Gastroesophageal sphincter (tissue), 4 donors: ENCODE measurements at regions not wholly inside any gene's neighbourhood (a gene's known extent, or its start where the extent isn't known, plus 50 kb on each side); places are given as distances from the start of the nearest gene placed in this dataset.

ENCODE experiments used
- ATAC-seq: fragments of 150-250 bp; one replicate; pipeline ENCODE4 v1.9.1; 2016; ENCODE audit warnings: mild to moderate bottlenecking, moderate library complexity
- H3K27ac ChIP-seq, 4 donors: fragments of 200-600 bp; sonication (generic) in 3 of 4; 1 replicate in 3 of 4; 2 replicates in 1 of 4; pipeline ENCODE4 v1.5.1; 2016 to 2019
- H3K27me3 ChIP-seq: fragments of 200-600 bp; sonication (generic); one replicate; pipeline ENCODE4 v1.5.1; 2019
- H3K36me3 ChIP-seq, 2 donors: fragments of 200-600 bp; sonication (generic); one replicate each; pipeline ENCODE4 v1.5.1; 2019; ENCODE audit warnings: control low read depth in 1 of 2
- H3K4me1 ChIP-seq, 3 donors: fragments of 200-600 bp; sonication (generic); 1 replicate in 2 of 3; 2 replicates in 1 of 3; pipeline ENCODE4 v1.5.1; 2016 to 2019; ENCODE audit warnings: control low read depth in 2 of 3
- H3K4me3 ChIP-seq, 2 donors: fragments of 200-600 bp; sonication (generic); one replicate each; pipeline ENCODE4 v1.5.1; 2019; ENCODE audit warnings: mild to moderate bottlenecking in 1 of 2, moderate library complexity in 1 of 2
- H3K9me3 ChIP-seq, 3 donors: fragments of 200-600 bp; sonication (generic); one replicate each; pipeline ENCODE4 v1.5.1; 2017 to 2019; ENCODE audit warnings: control low read depth in 2 of 3
- EP300 ChIP-seq: sonication (generic); formaldehyde crosslinking; IDR thresholded peaks from one replicate; pipeline ENCODE4 v1.6.1; 2017; ENCODE audit warnings: antibody characterized with exemption, mild to moderate bottlenecking
- POLR2A ChIP-seq, 2 donors: fragments of 450-650 bp; IDR thresholded peaks; one replicate each; pipeline ENCODE4 v1.6.1; 2017; ENCODE audit warnings: antibody characterized with exemption in 2 of 2, mild to moderate bottlenecking in 2 of 2, moderate library complexity in 1 of 2
- POLR2AphosphoS5 ChIP-seq: sonication (generic); formaldehyde crosslinking; IDR thresholded peaks from one replicate; pipeline ENCODE4 v1.6.1; 2017; ENCODE audit warnings: antibody characterized with exemption
- WGBS, 2 donors: methylation state at CpG; one replicate each; pipeline ENCODE4 v1.1.5; 2018; ENCODE audit warnings: low coverage in 1 of 2; 5-methylcytosine and 5-hydroxymethylcytosine counted together
- TF ChIP-seq, protein P1 (sequence below), 4 experiments: fragments of 200-600 bp in 2 of 4; fragments of 450-650 bp in 2 of 4; sonication (generic) in 1 of 4; IDR thresholded peaks; one replicate each; pipeline ENCODE4 v1.5.1; 2017 to 2019; ENCODE audit warnings: antibody characterized with exemption in 4 of 4, mild to moderate bottlenecking in 2 of 4, moderate library complexity in 2 of 4

DNA sequence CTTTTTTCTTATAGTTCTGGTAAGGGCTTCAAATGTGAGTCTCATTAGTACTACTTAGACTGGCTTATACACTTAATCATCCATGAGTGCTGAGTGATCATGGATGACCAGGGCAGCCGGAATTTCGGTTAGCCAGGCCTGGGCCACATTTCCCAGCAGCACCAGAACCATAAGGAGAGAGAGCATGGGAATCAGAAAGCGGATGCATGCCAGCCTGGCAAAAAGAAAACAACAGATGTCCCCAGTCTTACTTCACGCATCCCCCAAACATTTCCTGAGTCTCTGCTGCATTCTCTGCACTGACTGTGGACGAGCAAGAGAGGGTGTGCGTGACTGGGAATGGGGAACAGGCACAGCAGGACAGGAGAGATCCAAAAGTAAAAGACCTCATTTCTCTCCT, 371.1 kb upstream of the ZNF608 start:
- Histone ChIP-seq H3K36me3 (no peaks in the 10 kb centered on the region), H3K9me3 (no peaks in the 10 kb centered on the region), H3K4me1 (no peaks in the 10 kb centered on the region), H3K27ac (no peak overlapping the region), H3K27me3 (no peaks in the 10 kb centered on the region), H3K4me3 (no peak overlapping the region)
- WGBS, 2 donors, result 70 to 100% methylated on average over 4 to 6 of the region's 6 CpGs
- TF ChIP-seq, protein P1, sequence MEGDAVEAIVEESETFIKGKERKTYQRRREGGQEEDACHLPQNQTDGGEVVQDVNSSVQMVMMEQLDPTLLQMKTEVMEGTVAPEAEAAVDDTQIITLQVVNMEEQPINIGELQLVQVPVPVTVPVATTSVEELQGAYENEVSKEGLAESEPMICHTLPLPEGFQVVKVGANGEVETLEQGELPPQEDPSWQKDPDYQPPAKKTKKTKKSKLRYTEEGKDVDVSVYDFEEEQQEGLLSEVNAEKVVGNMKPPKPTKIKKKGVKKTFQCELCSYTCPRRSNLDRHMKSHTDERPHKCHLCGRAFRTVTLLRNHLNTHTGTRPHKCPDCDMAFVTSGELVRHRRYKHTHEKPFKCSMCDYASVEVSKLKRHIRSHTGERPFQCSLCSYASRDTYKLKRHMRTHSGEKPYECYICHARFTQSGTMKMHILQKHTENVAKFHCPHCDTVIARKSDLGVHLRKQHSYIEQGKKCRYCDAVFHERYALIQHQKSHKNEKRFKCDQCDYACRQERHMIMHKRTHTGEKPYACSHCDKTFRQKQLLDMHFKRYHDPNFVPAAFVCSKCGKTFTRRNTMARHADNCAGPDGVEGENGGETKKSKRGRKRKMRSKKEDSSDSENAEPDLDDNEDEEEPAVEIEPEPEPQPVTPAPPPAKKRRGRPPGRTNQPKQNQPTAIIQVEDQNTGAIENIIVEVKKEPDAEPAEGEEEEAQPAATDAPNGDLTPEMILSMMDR (IDR thresholded peaks at IDR 0.05), result no peak
- no peak for TF ChIP-seq EP300
- TF ChIP-seq POLR2AphosphoS5, result no peak
- TF ChIP-seq POLR2A (IDR thresholded peaks at IDR 0.05), result no peak
- ATAC-seq, result no peak

- TF ChIP-seq, protein P1 (IDR thresholded peaks at IDR 0.05), result no peak
- TF ChIP-seq POLR2AphosphoS5, result no peak
- 69 to 81% methylated on average over 5 to 6 of the region's 6 CpGs for WGBS, 2 donors
- no peaks in the 10 kb centered on the region for H3K4me1 ChIP-seq
- H3K27me3 ChIP-seq, result no peaks in the 10 kb centered on the region
- ATAC-seq, result no peak
- H3K9me3 ChIP-seq, result no peaks in the 10 kb centered on the region
- H3K4me3 ChIP-seq, result no peak overlapping the region
- H3K36me3 ChIP-seq, result no peaks in the 10 kb centered on the region
- no peak overlapping the region for H3K27ac ChIP-seq
Observed at GRCh38 chr5:125120012-125120411, 373.6 kb upstream of the ZNF608 start.

- no peak overlapping the region for H3K27ac ChIP-seq
- 56 to 71% methylated on average over 6 of the region's 6 CpGs for WGBS, 2 donors
- no peaks in the 10 kb centered on the region for H3K4me1 ChIP-seq
- no peak for ATAC-seq
- no peaks in the 10 kb centered on the region for H3K36me3 ChIP-seq
- H3K9me3 ChIP-seq, result no peaks in the 10 kb centered on the region
- no peak overlapping the region for H3K4me3 ChIP-seq
- no peaks in the 10 kb centered on the region for H3K27me3 ChIP-seq
- TF ChIP-seq, protein P1 (IDR thresholded peaks at IDR 0.05), result no peak
- TF ChIP-seq EP300, result no peak
- TF ChIP-seq POLR2AphosphoS5, result no peak
- no peak for TF ChIP-seq POLR2A (IDR thresholded peaks at IDR 0.05)
Observed at GRCh38 chr5:125125031-125125823, 378.8 kb upstream of the ZNF608 start.

DNA sequence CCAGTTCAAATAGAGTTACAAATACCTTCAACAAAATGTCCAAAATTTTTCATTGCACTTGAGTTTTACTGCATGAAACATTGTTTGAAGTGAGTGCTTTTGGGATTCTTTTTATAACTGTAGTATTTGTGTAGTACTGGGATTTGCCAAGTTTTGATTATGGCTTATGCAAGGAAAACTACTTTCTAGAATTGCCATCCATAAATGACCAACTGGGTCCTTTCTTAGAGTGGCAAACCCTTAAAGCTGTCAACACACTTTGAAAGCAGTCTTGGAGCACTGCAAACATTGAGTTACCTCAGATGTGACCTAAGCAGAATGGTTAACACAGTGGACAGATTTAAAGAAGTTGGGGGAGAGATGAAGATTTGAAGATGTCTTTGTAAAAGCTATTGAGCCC, 379.6 kb upstream of the ZNF608 start:
- no peaks in the 10 kb centered on the region for H3K9me3 ChIP-seq
- no peak overlapping the region for H3K27ac ChIP-seq
- no peak for TF ChIP-seq EP300
- no peak for TF ChIP-seq POLR2A (IDR thresholded peaks at IDR 0.05)
- TF ChIP-seq, protein P1 (IDR thresholded peaks at IDR 0.05), result no peak
- no peak for TF ChIP-seq POLR2AphosphoS5
- no peak overlapping the region for H3K4me3 ChIP-seq
- no peak for ATAC-seq
- no peaks in the 10 kb centered on the region for H3K36me3 ChIP-seq
- no peaks in the 10 kb centered on the region for H3K27me3 ChIP-seq
- no peaks in the 10 kb centered on the region for H3K4me1 ChIP-seq

DNA sequence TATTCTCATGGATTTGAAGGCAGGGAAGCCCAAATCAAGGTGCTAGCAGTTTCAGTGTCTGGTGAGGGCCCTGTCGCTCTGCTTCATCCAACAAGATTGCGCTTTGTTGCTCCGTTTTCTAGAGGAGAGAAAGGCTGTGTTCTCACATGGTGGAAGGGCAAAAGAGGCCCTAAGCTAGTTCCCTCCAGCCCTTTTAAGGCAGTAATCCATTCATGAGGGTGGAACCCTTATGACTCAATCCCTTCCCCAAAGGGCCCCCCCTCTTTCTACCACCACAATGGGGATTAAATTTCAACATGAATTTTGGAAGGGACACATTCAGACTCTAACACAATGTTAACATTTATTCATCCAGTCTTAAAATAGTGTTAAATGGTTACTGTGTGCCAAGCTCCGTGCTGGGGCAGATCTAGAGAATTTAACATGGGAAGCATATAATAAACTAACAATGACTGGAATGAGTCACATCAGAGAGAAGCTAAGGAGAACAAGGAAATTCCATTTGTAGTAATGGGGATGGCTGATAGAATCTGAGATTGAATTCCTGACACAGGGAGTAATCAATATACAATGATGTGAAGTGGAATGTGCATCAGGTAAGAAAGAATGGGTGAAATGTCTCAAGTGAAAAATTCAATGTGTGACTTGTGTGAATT, 382.8 kb upstream of the ZNF608 start:
- Histone ChIP-seq H3K9me3 (no peaks in the 10 kb centered on the region), H3K4me3 (no peak overlapping the region), H3K4me1 (no peaks in the 10 kb centered on the region), H3K27ac (no peak overlapping the region), H3K36me3 (no peaks in the 10 kb centered on the region), H3K27me3 (no peaks in the 10 kb centered on the region)
- no peak for ATAC-seq
- no peak for TF ChIP-seq POLR2A (IDR thresholded peaks at IDR 0.05)
- TF ChIP-seq POLR2AphosphoS5, result no peak
- WGBS, 2 donors, result 83 to 86% methylated on average over 3 to 4 of the region's 4 CpGs
